GM21526 (cell line): ENCODE measurements at regions not wholly inside any gene's neighbourhood (a gene's known extent, or its start where the extent isn't known, plus 50 kb on each side); places are given as distances from the start of the nearest gene placed in this dataset.
"Not testable (repeated sequence)": the region's sequence is repeated elsewhere in the genome, so short reads cannot be mapped to it uniquely, and the experiment has no call there.

Experiments
- ATAC-seq: cut with Tn5 transposase; IDR thresholded peaks from one replicate; pipeline ENCODE4 v1.9.1; 2021; ENCODE audit warnings: moderate library complexity; ENCODE audit not compliant: unreplicated experiment, low FRiP score

- no peak for ATAC-seq
Measured at GRCh38 chr6:147666255-147666654, 157.8 kb downstream of the SAMD5 start.

- ATAC-seq: no peak
Measured at GRCh38 chr6:147667082-147667481, 158.6 kb downstream of the SAMD5 start.

- ATAC-seq: no peak
Measured at GRCh38 chr6:147674099-147674498, 165.6 kb downstream of the SAMD5 start.

GRCh38 chr6:147674794-147675193 is 166.3 kb downstream of the SAMD5 start:
- ATAC-seq: no peak

- ATAC-seq: no peak
Measured at GRCh38 chr6:147675281-147675680, 166.8 kb downstream of the SAMD5 start.

GRCh38 chr6:147676495-147677199 is 168.2 kb downstream of the SAMD5 start:
- no peak for ATAC-seq

- no peak for ATAC-seq
Measured at GRCh38 chr6:147677647-147678046, 169.2 kb downstream of the SAMD5 start.

GRCh38 chr6:147678253-147678652 is 169.8 kb downstream of the SAMD5 start:
- ATAC-seq: no peak

- no peak for ATAC-seq
Measured at GRCh38 chr6:147684906-147685305, 176.4 kb downstream of the SAMD5 start.

GRCh38 chr6:147689398-147689797 is 180.9 kb downstream of the SAMD5 start:
- ATAC-seq: no peak

- no peak for ATAC-seq
Measured at GRCh38 chr6:147691446-147691845, 183.0 kb downstream of the SAMD5 start.

GRCh38 chr6:147693181-147693580 is 184.7 kb downstream of the SAMD5 start:
- no peak for ATAC-seq

- not testable (repeated sequence) for ATAC-seq
Measured at GRCh38 chr6:147694556-147694955, 186.1 kb downstream of the SAMD5 start.

- ATAC-seq: no peak
Measured at GRCh38 chr6:147695819-147696218, 187.3 kb downstream of the SAMD5 start.

GRCh38 chr6:147699140-147699539 is 190.7 kb downstream of the SAMD5 start:
- ATAC-seq: no peak

- ATAC-seq: no peak
Measured at GRCh38 chr6:147699637-147700036, 191.1 kb downstream of the SAMD5 start.

- ATAC-seq: no peak
Measured at GRCh38 chr6:147700436-147701209, 192.1 kb downstream of the SAMD5 start.

- no peak for ATAC-seq
Measured at GRCh38 chr6:147704691-147705090, 196.2 kb downstream of the SAMD5 start.

GRCh38 chr6:147707524-147707923 is 199.0 kb downstream of the SAMD5 start:
- no peak for ATAC-seq

GRCh38 chr6:147708170-147708569 is 199.7 kb downstream of the SAMD5 start:
- no peak for ATAC-seq

- no peak for ATAC-seq
Measured at GRCh38 chr6:147709396-147710272, 201.1 kb downstream of the SAMD5 start.
